Kidney (tissue), 13 donors: ENCODE measurements at regions not wholly inside any gene's neighbourhood (a gene's known extent, or its start where the extent isn't known, plus 50 kb on each side); places are given as distances from the start of the nearest gene placed in this dataset.

Source experiments
- DNase-seq, 5 donors: peaks; one replicate each; pipeline ENCODE4 v3.0.0-alpha.2; 2013 to 2020
- FAIRE-seq: peaks from 2 replicates; lab custom pipeline; 2012; peaks lifted over from hg19 to GRCh38; lab: Jason Lieb, UNC
- H3K27ac ChIP-seq, 2 donors: one replicate each; pipeline ENCODE4 v1.7.0; 2013; ENCODE audit warnings: low read depth in 2 of 2, low read length in 2 of 2, inconsistent platforms in 1 of 2
- H3K27me3 ChIP-seq: one replicate; pipeline ENCODE4 v1.7.1; 2013; ENCODE audit warnings: low read length, inconsistent platforms; ENCODE audit not compliant: control insufficient read depth, insufficient read depth
- H3K36me3 ChIP-seq, 3 donors: one replicate each; pipeline versions ENCODE4 v1.7.0 to v1.7.1; 2013; ENCODE audit warnings: low read length in 3 of 3, control low read depth in 1 of 3, inconsistent platforms in 1 of 3; ENCODE audit not compliant: insufficient read depth in 3 of 3, control insufficient read depth in 2 of 3
- H3K4me1 ChIP-seq, 3 donors: one replicate each; pipeline versions ENCODE4 v1.7.0 to v1.7.1; 2013; ENCODE audit warnings: low read length in 3 of 3, inconsistent platforms in 1 of 3, low read depth in 1 of 3; ENCODE audit not compliant: control insufficient read depth in 2 of 3, insufficient read depth in 2 of 3
- H3K4me3 ChIP-seq, 3 donors: one replicate each; pipeline versions ENCODE4 v1.7.0 to v1.8.1; 2013; ENCODE audit warnings: low read length in 3 of 3, control low read depth in 1 of 3, inconsistent platforms in 1 of 3
- H3K9ac ChIP-seq, 3 donors: one replicate each; pipeline versions ENCODE4 v1.7.0 to v1.7.1; 2013; ENCODE audit warnings: low read length in 3 of 3, control low read depth in 1 of 3, inconsistent platforms in 1 of 3
- H3K9me3 ChIP-seq, 3 donors: one replicate each; pipeline versions ENCODE4 v1.7.0 to v1.7.1; 2013; ENCODE audit warnings: low read length in 3 of 3, control low read depth in 1 of 3, inconsistent platforms in 1 of 3; ENCODE audit not compliant: control insufficient read depth in 2 of 3, insufficient read depth in 1 of 3
- intact Hi-C: fragments of 100-400 bp; cut with DNase I; formaldehyde crosslinking; loops from one replicate; pipeline ENCODE4 v1.11.1; 2022
- TF ChIP-seq, protein P1 (sequence below): IDR thresholded peaks from 3 replicates; pipeline ENCODE4 v1.5.1; 2012; ENCODE audit warnings: mild to moderate bottlenecking, moderate library complexity, borderline replicate concordance; ENCODE audit not compliant: insufficient read depth; ENCODE audit errors: extremely low read depth
- donor health status: control.
- donor health status: control.
- donor health status: control.
- donor health status: control.
- donor health status: control.
- donor health status: DM: yes; HTN: yes; CAD: no.
- donor health status: Normal renal cell carcinoma (clear cell type).

- intact Hi-C loops: no loop called here
Measured at GRCh38 chr1:96544051-96544830, 177.3 kb upstream of the PTBP2 start.

GRCh38 chr1:96544831-96545221, 176.8 kb upstream of the PTBP2 start:
- intact Hi-C loops: no loop called here
- Histone ChIP-seq H3K9ac (no peak overlapping the region), H3K27ac (no peak overlapping the region), H3K27me3 (no peaks in the 10 kb centered on the region), H3K4me3 (no peak overlapping the region), H3K36me3 (no peaks in the 10 kb centered on the region), H3K9me3 (no peaks in the 10 kb centered on the region), H3K4me1 (no peaks in the 10 kb centered on the region)
- TF ChIP-seq, protein P1, sequence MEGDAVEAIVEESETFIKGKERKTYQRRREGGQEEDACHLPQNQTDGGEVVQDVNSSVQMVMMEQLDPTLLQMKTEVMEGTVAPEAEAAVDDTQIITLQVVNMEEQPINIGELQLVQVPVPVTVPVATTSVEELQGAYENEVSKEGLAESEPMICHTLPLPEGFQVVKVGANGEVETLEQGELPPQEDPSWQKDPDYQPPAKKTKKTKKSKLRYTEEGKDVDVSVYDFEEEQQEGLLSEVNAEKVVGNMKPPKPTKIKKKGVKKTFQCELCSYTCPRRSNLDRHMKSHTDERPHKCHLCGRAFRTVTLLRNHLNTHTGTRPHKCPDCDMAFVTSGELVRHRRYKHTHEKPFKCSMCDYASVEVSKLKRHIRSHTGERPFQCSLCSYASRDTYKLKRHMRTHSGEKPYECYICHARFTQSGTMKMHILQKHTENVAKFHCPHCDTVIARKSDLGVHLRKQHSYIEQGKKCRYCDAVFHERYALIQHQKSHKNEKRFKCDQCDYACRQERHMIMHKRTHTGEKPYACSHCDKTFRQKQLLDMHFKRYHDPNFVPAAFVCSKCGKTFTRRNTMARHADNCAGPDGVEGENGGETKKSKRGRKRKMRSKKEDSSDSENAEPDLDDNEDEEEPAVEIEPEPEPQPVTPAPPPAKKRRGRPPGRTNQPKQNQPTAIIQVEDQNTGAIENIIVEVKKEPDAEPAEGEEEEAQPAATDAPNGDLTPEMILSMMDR: no peak
- FAIRE-seq (no peak), DNase-seq (no peak)

More at GRCh38 chr1:96544051-96544830, 177.3 kb upstream of the PTBP2 start:
- Histone ChIP-seq H3K27ac (no peak overlapping the region), H3K36me3 (no peaks in the 10 kb centered on the region), H3K27me3 (no peaks in the 10 kb centered on the region), H3K4me1 (no peaks in the 10 kb centered on the region), H3K9ac (no peak overlapping the region), H3K4me3 (no peak overlapping the region), H3K9me3 (no peaks in the 10 kb centered on the region)
- TF ChIP-seq, protein P1: no peak
- DNase-seq: no peak
- no peak for FAIRE-seq

DNA sequence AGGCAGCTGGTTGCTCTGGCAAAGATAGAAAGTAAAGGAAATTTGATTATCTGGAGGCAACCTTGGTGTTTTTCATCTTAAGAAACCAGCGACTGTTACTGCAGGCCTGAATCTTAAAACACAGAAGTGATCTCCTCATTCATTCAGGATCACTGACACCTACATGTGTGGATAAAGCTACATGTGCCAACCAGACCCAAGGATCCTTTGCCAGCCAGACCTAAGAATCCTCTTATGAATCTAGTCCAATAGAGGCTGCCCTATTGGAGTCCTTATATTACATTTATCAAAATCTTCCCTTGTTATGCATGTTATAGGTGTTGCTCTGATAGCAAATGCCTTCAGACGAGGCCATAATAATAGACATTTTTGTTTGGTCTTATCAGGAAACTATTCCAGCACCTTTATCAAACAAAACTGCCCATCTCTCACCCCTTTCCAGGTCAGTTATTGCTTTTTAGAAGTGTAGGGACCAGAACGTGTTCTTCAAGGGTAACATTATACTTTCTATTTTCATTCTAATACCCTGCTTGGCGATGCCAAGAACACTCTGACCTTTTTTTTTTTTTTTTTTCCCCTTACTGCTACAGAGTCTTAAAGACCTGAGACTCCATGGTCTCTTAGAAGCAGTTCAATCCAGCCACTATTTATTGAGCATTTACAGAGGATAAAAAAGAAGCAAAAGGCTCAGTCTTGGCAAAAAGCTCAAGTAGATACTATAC, 175.5 kb upstream of the PTBP2 start:
- Histone ChIP-seq H3K9ac (no peak overlapping the region), H3K4me1 (no peaks in the 10 kb centered on the region), H3K27me3 (no peaks in the 10 kb centered on the region), H3K4me3 (no peak overlapping the region), H3K27ac (no peak overlapping the region), H3K9me3 (no peaks in the 10 kb centered on the region), H3K36me3 (no peaks in the 10 kb centered on the region)
- FAIRE-seq (no peak), DNase-seq (no peak)
- TF ChIP-seq, protein P1: no peak
- intact Hi-C loops: no loop called here
